HG03045 (cell line): ENCODE measurements at regions not wholly inside any gene's neighbourhood (a gene's known extent, or its start where the extent isn't known, plus 50 kb on each side); places are given as distances from the start of the nearest gene placed in this dataset.

Experiments
- ATAC-seq: cut with Tn5 transposase; IDR thresholded peaks from one replicate; pipeline ENCODE4 v1.9.1; 2021; ENCODE audit warnings: mild to moderate bottlenecking, moderate library complexity; ENCODE audit not compliant: unreplicated experiment

DNA sequence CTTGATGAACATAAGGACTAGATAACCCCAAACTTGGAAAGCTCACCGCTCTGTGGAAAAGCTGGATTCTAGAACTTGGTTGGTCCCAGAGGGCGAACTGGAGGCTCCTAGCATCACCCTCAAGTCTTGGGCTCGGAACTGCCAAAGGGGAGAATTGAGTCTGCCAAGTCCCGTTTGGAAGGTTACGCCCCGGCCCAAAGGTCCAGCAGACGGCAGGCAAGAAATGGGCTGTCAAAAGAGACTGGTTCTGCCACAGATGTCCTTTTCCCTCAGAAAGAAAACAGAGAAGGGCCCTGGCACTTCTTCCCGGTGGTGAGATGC, 182.2 kb downstream of the ANAPC1 start:
- no peak for ATAC-seq

GRCh38 chr2:111702119-111702803, 181.7 kb downstream of the ANAPC1 start:
- ATAC-seq = no peak

DNA sequence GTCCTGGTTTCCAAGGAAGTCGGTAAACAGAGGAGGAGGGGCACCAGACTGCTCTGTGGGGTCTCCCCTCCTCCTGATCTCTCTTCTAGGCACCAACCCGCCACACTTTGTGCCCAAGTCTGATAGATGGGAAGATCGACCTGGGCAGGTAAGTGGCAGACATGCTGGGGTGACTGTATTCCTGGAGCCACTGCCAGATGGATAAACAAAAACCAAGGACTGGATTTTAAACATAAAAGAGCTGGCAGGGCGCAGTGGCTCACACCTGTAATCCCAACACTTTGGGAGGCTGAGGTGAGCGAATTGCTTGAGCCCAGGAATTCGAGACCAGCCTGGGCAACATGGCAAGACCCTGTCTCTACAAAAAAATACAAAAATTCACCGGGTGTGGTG, 181.2 kb downstream of the ANAPC1 start:
- ATAC-seq = no peak

GRCh38 chr2:111703759-111704158, 180.2 kb downstream of the ANAPC1 start:
- no peak for ATAC-seq

DNA sequence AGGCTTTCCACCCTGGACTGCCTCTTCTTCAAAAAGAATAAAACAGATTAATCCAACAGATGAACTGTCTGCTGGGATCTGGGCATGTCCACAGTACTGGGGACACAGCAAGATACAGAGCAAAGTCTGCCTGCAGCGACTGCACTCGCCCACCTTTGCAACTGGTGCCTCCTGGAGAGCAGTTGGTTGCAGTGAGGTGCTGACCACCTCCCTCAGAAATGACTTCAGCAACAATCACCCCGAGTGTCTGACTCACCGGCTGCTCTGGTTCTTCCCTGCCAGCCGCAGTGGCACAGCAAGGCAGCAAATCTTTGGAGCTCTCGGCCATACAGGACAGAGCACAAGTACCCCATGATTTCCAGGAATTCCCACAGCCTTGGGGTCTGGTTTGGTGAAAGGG, 179.7 kb downstream of the ANAPC1 start:
- ATAC-seq = no peak

GRCh38 chr2:111705239-111705638, 178.8 kb downstream of the ANAPC1 start:
- ATAC-seq = no peak

DNA sequence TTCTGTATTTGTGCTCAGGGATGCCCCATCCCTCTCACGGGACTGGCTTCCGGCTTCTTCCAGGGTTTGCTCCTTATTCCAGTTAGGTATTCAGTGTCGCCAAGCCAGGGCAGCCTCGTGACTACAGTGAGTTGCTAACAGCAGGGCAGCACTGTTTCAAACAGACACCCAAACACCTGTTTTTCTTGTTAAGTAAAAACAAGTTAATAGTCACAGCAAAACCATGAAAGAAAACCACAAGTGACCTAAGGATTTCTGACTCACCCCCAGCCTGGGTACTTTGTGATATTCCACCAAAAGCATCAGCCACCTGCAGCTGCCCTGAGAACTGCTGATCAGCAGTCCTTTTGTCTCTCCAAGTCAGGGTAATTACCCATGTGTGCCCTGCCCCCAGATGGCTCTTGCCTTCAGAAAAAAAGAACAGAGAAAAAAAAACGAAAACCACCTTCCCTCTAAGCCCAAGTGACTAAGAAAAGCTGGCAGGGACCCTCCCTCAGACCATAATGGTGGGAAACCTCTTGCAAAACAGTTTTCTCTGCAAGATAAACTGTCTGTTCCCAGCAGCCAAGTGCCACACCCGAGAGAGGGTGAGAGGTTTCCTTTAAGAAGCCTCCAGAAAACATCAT, 178.2 kb downstream of the ANAPC1 start:
- ATAC-seq = peak; percentile 87

DNA sequence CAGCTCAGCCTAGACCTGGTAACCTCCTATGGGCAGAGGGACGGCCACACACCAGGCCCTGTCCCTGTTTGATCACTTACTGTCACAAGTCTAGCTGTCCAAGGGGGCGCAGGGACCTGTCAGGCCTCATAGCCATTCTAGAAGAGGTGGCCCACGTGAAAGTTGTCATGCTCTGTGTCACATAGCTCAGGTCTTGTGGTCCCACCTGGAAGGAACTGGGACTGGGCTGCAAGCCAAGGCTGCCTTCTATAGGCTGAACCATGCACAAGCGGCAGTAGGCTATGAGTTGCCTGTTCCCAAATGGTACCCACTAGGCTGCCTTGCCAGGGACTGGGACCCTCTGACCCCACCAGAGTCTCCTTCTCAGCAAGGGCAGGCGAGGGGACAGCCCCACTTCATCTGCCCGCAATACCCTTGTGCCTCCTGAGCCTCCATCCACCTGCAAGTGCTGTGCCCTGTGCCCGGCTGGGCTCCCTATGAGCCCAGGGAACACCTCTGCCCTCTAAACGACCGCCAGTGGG, 177.5 kb downstream of the ANAPC1 start:
- ATAC-seq = no peak

DNA sequence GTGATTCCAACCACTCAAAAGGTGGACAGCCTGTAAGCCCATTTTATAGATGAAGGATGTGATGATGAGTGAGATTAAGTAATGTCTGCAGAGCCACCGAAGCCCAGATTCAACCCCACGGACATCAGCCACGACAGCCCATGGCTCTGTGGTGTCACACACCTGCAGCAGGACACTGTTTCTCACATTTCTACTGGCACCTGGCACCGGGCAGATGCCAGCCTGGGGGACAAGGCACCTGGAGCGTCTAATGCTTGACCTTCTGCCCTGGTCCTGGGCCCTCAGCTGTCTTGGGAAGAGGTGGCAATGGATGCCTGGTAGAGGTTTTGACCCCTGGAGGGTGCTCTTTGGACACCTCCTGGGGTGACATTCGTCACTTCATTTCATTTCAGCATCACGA, 176.3 kb downstream of the ANAPC1 start:
- no peak for ATAC-seq

DNA sequence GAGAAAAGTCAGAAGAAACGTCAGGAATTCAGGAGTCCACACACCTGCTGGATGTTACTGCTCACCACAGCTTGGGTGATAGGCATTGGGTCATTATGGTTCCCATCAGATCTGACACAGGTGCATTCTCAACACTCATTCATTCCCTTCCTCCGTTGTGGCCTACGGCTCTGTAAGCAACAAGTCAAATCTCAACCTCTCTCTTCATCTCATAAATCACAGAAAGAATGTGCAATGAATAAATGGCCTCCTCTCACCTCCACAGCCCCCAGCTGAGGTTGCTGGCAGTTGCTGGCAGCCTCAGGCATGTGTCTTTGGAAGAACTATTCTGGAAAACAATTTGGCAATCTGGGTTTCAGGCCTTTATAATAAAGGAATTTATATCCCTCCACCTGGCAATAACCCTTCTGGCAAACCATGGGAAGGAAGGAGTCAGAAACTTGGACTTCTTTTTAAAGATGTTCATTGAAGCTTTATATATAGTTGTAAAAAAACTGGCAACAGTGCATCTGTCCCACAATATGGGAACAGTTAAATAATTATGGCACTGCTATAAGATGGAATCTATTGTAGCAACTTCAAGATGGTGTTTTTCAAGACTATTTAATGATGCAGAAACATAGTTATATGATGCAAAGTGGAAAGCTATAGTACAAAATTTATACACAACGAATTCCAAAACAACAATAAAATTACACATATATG, 175.4 kb downstream of the ANAPC1 start:
- no peak for ATAC-seq

DNA sequence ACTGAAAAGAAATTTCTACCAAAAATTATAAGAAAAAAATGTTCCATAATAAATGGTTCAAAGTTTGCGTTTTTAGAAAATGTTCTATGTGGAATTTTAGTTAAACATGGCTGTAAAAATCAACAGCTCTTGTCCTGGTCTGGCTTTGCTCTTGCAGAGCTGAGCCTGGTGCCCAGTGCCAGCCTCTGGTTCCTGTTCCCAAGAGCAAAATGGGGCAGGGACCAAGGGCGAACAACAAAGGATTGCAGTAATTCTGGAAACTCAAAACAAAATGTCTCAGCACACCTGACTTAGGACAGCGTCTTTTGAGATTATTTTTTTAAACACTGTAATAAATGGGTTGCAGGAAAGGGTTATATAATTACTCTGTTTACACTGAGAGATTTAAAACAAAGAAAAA, 174.7 kb downstream of the ANAPC1 start:
- no peak for ATAC-seq

GRCh38 chr2:111710085-111710484, 173.9 kb downstream of the ANAPC1 start:
- ATAC-seq = no peak

DNA sequence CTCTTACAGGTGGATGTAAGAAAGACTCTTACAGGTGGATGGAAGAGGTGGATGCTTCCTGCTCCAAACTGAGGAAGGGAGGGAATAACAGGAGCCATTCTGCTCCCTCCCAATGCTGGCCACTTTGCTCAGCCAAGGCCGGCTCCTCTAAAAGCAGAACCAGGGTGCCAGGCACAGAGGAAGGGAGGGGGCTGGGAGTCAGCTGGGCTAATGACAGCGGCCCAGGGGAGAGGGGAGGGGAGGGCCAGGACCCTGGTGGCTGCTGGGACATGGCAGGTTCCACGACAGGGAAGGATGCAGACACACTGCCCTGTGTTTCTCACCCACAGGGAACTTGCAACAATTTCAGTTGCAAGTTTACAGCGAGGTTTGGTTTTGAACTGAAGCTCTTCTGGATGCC, 173.4 kb downstream of the ANAPC1 start:
- no peak for ATAC-seq

GRCh38 chr2:111711270-111711669, 172.7 kb downstream of the ANAPC1 start:
- ATAC-seq = no peak

DNA sequence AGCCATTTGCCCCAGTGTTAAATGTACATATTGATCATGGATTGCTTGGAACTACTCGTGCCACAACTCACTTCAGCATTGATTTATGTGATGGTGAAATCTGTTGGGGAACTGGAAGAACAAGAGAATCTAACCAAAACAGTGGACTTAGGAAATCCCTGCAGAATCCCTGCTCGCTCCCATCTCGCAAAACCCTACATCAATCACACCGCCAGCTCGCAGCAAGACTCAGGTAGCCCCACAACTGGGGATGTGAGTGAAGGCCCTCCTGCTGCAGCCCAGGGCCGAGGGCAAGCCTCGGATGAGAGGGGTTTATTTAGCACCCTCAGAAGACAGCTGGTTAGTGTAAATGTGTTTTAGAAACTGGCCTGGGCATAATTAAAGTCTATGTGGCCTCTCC, 171.6 kb downstream of the ANAPC1 start:
- no peak for ATAC-seq

GRCh38 chr2:111712940-111713515, 171.0 kb downstream of the ANAPC1 start:
- no peak for ATAC-seq

GRCh38 chr2:111715987-111716904, 167.7 kb downstream of the ANAPC1 start:
- no peak for ATAC-seq

- ATAC-seq = no peak
Observed at GRCh38 chr2:111716905-111717775, 166.9 kb downstream of the ANAPC1 start.
